Ishikawa (cell line): ENCODE measurements at regions not wholly inside any gene's neighbourhood (a gene's known extent, or its start where the extent isn't known, plus 50 kb on each side); places are given as distances from the start of the nearest gene placed in this dataset.

ENCODE experiments used
- CEBPB ChIP-seq: IDR thresholded peaks from 2 replicates; pipeline ENCODE4 v1.6.1; 2012
- CREB1 ChIP-seq: IDR thresholded peaks from 2 replicates; pipeline ENCODE4 v1.6.1; 2012; ENCODE audit warnings: low read depth
- EGR1 ChIP-seq: IDR thresholded peaks from 2 replicates; pipeline ENCODE4 v1.6.1; 2012
- EP300 ChIP-seq: IDR thresholded peaks from 2 replicates; pipeline ENCODE4 v1.6.1; 2012; ENCODE audit warnings: borderline replicate concordance
- FOXM1 ChIP-seq: IDR thresholded peaks from 2 replicates; pipeline ENCODE4 v1.6.1; 2012; ENCODE audit warnings: low read depth, borderline replicate concordance
- MAX ChIP-seq: IDR thresholded peaks from 2 replicates; pipeline ENCODE4 v1.6.1; 2012
- NFIC ChIP-seq: IDR thresholded peaks from 2 replicates; pipeline ENCODE4 v1.6.1; 2012
- RAD21 ChIP-seq: IDR thresholded peaks from 2 replicates; pipeline ENCODE4 v1.6.1; 2012; ENCODE audit warnings: low read depth
- REST ChIP-seq: IDR thresholded peaks from 2 replicates; pipeline ENCODE4 v1.6.1; 2012; ENCODE audit warnings: low read depth, mild to moderate bottlenecking
- TAF1 ChIP-seq: IDR thresholded peaks from 2 replicates; pipeline ENCODE4 v1.6.1; 2012; ENCODE audit warnings: low read depth, mild to moderate bottlenecking
- TCF12 ChIP-seq: IDR thresholded peaks from 2 replicates; pipeline ENCODE4 v1.6.1; 2012; ENCODE audit warnings: low read depth
- TEAD4 ChIP-seq: IDR thresholded peaks from 2 replicates; pipeline ENCODE4 v1.6.1; 2012
- YY1 ChIP-seq: IDR thresholded peaks from 2 replicates; pipeline ENCODE4 v1.6.1; 2012; ENCODE audit warnings: low read depth
- ZBTB7A ChIP-seq: IDR thresholded peaks from 2 replicates; pipeline ENCODE4 v1.6.1; 2012; ENCODE audit warnings: low read depth
- TF ChIP-seq, protein P1 (sequence below): IDR thresholded peaks from 2 replicates; pipeline ENCODE4 v1.6.1; 2012

GRCh38 chr6:23114812-23115504 is 545.6 kb downstream of the HDGFL1 start:
- TF ChIP-seq CREB1 (no peak), RAD21 (no peak), CEBPB (no peak), FOXM1 (no peak)
- TF ChIP-seq, protein P1, sequence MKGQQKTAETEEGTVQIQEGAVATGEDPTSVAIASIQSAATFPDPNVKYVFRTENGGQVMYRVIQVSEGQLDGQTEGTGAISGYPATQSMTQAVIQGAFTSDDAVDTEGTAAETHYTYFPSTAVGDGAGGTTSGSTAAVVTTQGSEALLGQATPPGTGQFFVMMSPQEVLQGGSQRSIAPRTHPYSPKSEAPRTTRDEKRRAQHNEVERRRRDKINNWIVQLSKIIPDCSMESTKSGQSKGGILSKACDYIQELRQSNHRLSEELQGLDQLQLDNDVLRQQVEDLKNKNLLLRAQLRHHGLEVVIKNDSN, result no peak

GRCh38 chr6:23137611-23138010 is 568.2 kb downstream of the HDGFL1 start:
- TF ChIP-seq YY1 (no peak), NFIC (0 out of 2 replicates have a peak, but pooled peaks have one; percentile 31)
- TF ChIP-seq, protein P1, result no peak

GRCh38 chr6:23140871-23141270 is 571.5 kb downstream of the HDGFL1 start:
- TF ChIP-seq CREB1 (no peak), RAD21 (no peak), NFIC (no peak), EP300 (no peak), TAF1 (no peak), YY1 (no peak), CEBPB (no peak), REST (no peak), FOXM1 (no peak), TEAD4 (no peak), MAX (no peak), ZBTB7A (no peak), TCF12 (no peak), EGR1 (no peak)
- TF ChIP-seq, protein P1, result no peak

DNA sequence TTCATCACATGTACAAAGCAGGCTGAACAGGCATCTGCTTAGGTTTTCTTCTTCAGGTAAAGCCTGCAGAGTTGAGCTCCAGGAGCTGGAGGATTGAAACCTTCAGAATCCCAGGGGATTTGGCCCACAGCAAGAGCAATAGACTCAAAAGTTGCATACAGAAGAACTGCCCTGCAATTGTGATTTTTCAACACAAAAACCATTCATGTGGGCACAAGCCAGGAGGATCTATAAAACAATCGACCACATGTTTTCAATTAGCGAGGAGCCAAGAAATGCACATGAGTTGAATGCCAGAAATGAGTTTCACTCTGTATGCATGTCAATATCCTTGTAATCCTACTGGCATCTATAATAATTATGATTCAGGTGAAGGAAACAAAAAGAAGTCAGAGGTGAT is 576.4 kb downstream of the HDGFL1 start:
- TF ChIP-seq REST, result no peak
- no peak for TF ChIP-seq EGR1
- no peak for TF ChIP-seq TEAD4
- TF ChIP-seq RAD21, result no peak
- no peak for TF ChIP-seq TCF12
- no peak for TF ChIP-seq MAX
- TF ChIP-seq, protein P1, result no peak
- no peak for TF ChIP-seq CEBPB
- TF ChIP-seq EP300, result no peak
- TF ChIP-seq FOXM1, result no peak
- TF ChIP-seq TAF1, result no peak
- TF ChIP-seq YY1, result no peak
- no peak for TF ChIP-seq NFIC
- TF ChIP-seq ZBTB7A, result no peak

- no peak for TF ChIP-seq FOXM1
Observed at GRCh38 chr6:23154159-23154558, 584.8 kb downstream of the HDGFL1 start.

- TF ChIP-seq ZBTB7A (no peak), RAD21 (no peak), FOXM1 (no peak), YY1 (no peak), CEBPB (no peak), TEAD4 (no peak), EP300 (no peak), MAX (no peak), EGR1 (no peak), CREB1 (no peak), TCF12 (no peak), REST (no peak), NFIC (no peak), TAF1 (no peak)
- TF ChIP-seq, protein P1, result no peak
Observed at GRCh38 chr6:23170049-23170448, 600.7 kb downstream of the HDGFL1 start.
